Parathyroid adenoma (tissue), 2 donors: ENCODE measurements at regions not wholly inside any gene's neighbourhood (a gene's known extent, or its start where the extent isn't known, plus 50 kb on each side); places are given as distances from the start of the nearest gene placed in this dataset.
"Not testable (repeated sequence)": the region's sequence is repeated elsewhere in the genome, so short reads cannot be mapped to it uniquely, and the experiment has no call there.

Experiments
- H2AFZ ChIP-seq: fragments of 300-600 bp; sonication (generic); one replicate; pipeline ENCODE4 v1.7.0; 2017; ENCODE audit warnings: antibody characterized with exemption, mild to moderate bottlenecking
- H3K27ac ChIP-seq: fragments of 300-600 bp; sonication (generic); one replicate; pipeline ENCODE4 v1.7.0; 2017
- H3K27me3 ChIP-seq: fragments of 300-600 bp; sonication (generic); one replicate; pipeline ENCODE4 v1.7.0; 2017; ENCODE audit warnings: low read length; ENCODE audit not compliant: control insufficient read depth, insufficient read depth
- H3K36me3 ChIP-seq: fragments of 300-600 bp; sonication (generic); one replicate; pipeline ENCODE4 v1.7.0; 2017; ENCODE audit warnings: low read length; ENCODE audit not compliant: control insufficient read depth, insufficient read depth
- H3K4me1 ChIP-seq: fragments of 300-600 bp; sonication (generic); one replicate; pipeline ENCODE4 v1.7.0; 2017; ENCODE audit warnings: control low read depth
- H3K4me2 ChIP-seq: fragments of 300-600 bp; sonication (generic); one replicate; pipeline ENCODE4 v1.7.0; 2017; ENCODE audit warnings: low read length
- H3K4me3 ChIP-seq: fragments of 300-600 bp; sonication (generic); one replicate; pipeline ENCODE4 v1.7.0; 2017; ENCODE audit warnings: low read depth, low read length
- H3K79me2 ChIP-seq: fragments of 300-600 bp; sonication (generic); one replicate; pipeline ENCODE4 v1.7.0; 2017; ENCODE audit warnings: control low read depth
- H3K9ac ChIP-seq: fragments of 300-600 bp; sonication (generic); one replicate; pipeline ENCODE4 v1.7.0; 2017; ENCODE audit warnings: mild to moderate bottlenecking
- H3K9me3 ChIP-seq: fragments of 300-600 bp; sonication (generic); one replicate; pipeline ENCODE4 v1.7.0; 2017; ENCODE audit warnings: low read length; ENCODE audit not compliant: control insufficient read depth
- TF ChIP-seq, protein P1 (sequence below): fragments of 300-600 bp; sonication (generic); IDR thresholded peaks from one replicate; pipeline ENCODE4 v1.7.0; 2017; ENCODE audit warnings: antibody characterized with exemption, mild to moderate bottlenecking
- donor health status: primary hyperparathyroidism.

DNA sequence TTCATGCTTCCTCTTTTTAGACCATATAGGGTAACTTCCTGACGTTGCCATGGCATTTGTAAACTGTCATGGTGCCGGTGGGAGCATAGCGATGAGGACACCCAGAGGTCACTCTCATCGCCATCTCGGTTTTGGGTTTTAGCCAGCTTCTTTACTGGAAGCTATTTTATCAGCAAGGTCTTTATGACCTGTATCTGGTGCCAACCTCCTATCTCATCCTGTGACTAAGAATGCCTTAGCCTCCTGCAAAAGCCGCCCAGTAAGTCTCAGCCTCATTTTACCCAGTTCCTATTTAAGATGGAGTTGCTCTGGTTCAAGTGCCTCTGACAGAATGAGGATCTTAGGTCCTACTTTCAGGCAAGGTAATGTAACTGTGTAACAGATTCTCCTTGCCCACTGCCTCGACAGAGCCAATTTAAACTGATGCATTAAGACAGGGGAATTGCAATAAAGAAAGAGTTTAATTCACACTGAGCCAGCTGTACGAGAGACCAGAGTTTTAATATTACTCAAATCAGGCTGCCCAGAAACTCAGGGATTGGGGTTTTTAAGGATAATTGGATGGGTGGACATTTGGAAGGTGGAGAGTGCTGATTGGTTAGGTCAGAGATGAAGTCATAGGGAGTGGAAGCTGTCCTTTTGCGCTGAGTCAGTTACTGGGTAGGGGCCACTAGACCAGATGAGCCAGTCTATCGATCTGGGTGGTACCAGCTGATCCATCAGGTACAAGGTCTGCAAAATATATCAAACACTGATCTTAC is 59.9 kb upstream of the ATF7IP2 start:
- Histone ChIP-seq H3K27me3 (no peaks in the 10 kb centered on the region), H3K9me3 (no peaks in the 10 kb centered on the region), H3K79me2 (no peaks in the 10 kb centered on the region), H3K4me1 (no peaks in the 10 kb centered on the region), H3K27ac (no peak overlapping the region), H3K4me3 (no peak overlapping the region), H3K9ac (no peak overlapping the region), H3K36me3 (no peaks in the 10 kb centered on the region), H3K4me2 (no peak overlapping the region), H2AFZ (no peak overlapping the region)
- TF ChIP-seq, protein P1, sequence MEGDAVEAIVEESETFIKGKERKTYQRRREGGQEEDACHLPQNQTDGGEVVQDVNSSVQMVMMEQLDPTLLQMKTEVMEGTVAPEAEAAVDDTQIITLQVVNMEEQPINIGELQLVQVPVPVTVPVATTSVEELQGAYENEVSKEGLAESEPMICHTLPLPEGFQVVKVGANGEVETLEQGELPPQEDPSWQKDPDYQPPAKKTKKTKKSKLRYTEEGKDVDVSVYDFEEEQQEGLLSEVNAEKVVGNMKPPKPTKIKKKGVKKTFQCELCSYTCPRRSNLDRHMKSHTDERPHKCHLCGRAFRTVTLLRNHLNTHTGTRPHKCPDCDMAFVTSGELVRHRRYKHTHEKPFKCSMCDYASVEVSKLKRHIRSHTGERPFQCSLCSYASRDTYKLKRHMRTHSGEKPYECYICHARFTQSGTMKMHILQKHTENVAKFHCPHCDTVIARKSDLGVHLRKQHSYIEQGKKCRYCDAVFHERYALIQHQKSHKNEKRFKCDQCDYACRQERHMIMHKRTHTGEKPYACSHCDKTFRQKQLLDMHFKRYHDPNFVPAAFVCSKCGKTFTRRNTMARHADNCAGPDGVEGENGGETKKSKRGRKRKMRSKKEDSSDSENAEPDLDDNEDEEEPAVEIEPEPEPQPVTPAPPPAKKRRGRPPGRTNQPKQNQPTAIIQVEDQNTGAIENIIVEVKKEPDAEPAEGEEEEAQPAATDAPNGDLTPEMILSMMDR: no peak

- no peak overlapping the region for H3K9ac ChIP-seq
- H3K9me3 ChIP-seq: no peaks in the 10 kb centered on the region
- TF ChIP-seq, protein P1: no peak
- no peak overlapping the region for H3K4me2 ChIP-seq
- H3K27me3 ChIP-seq: no peaks in the 10 kb centered on the region
- no peak overlapping the region for H2AFZ ChIP-seq
- no peaks in the 10 kb centered on the region for H3K4me1 ChIP-seq
- H3K4me3 ChIP-seq: no peak overlapping the region
- H3K36me3 ChIP-seq: no peaks in the 10 kb centered on the region
- H3K79me2 ChIP-seq: no peaks in the 10 kb centered on the region
- H3K27ac ChIP-seq: no peak overlapping the region
Observed at GRCh38 chr16:10326647-10327046, 59.2 kb upstream of the ATF7IP2 start.

DNA sequence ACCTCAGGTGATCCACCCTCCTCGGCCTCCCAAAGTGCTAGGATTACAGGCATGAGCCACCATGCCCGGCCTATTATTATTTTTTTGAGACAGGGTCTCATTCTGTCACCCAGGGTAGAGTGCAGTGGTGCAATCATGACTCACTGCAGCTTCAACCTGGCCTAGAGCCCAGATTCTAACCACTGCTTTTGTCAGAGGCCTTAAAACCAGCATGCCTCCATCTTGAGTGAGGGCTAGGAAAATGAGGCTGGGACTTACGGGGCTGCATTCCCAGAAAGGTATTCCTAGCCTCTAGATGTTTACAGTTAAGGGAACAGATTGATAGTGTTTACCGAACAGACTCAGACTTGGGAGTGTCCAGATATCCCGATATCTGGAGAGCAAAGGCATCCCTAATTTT is 57.6 kb upstream of the ATF7IP2 start:
- not testable (repeated sequence) for H2AFZ ChIP-seq, H3K4me3 ChIP-seq, H3K4me2 ChIP-seq, H3K9me3 ChIP-seq, H3K36me3 ChIP-seq, H3K9ac ChIP-seq, H3K4me1 ChIP-seq, H3K27ac ChIP-seq, H3K79me2 ChIP-seq, H3K27me3 ChIP-seq

- H3K4me2 ChIP-seq: no peak overlapping the region
- H3K4me3 ChIP-seq: no peak overlapping the region
- H3K79me2 ChIP-seq: no peaks in the 10 kb centered on the region
- no peak overlapping the region for H3K9ac ChIP-seq
- H3K4me1 ChIP-seq: no peaks in the 10 kb centered on the region
- no peak overlapping the region for H3K27ac ChIP-seq
- H2AFZ ChIP-seq: no peak overlapping the region
- no peaks in the 10 kb centered on the region for H3K27me3 ChIP-seq
- TF ChIP-seq, protein P1: no peak
- H3K36me3 ChIP-seq: no peaks in the 10 kb centered on the region
- no peaks in the 10 kb centered on the region for H3K9me3 ChIP-seq
Observed at GRCh38 chr16:10332241-10332640, 53.6 kb upstream of the ATF7IP2 start.

DNA sequence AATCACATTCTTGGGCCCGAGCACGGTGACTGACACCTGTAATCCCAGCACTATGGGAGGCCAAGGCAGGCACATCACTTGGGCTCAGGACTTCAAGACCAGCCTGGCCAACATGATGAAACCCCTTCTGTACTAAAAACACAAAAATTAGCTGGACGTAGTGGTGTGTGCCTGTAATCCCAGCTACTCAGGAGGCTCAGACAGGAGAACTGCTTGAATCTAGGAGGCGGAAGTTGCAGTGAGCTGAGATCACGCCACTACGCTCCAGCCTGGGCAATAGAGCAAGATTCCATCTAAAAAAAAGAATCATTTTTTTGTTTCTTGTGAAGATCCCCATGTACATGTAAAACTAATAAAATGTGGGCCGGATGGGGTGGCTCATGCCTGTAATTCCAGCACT is 53.1 kb upstream of the ATF7IP2 start:
- Histone ChIP-seq H3K4me1 (no peaks in the 10 kb centered on the region), H3K36me3 (no peaks in the 10 kb centered on the region), H3K9me3 (no peaks in the 10 kb centered on the region), H3K27me3 (no peaks in the 10 kb centered on the region), H3K9ac (no peak overlapping the region), H3K79me2 (no peaks in the 10 kb centered on the region), H2AFZ (no peak overlapping the region), H3K27ac (no peak overlapping the region), H3K4me3 (no peak overlapping the region), H3K4me2 (no peak overlapping the region)
- TF ChIP-seq, protein P1: no peak
